ENCODE measurements at regions not wholly inside any gene's neighbourhood (a gene's known extent, or its start where the extent isn't known, plus 50 kb on each side); places are given as distances from the start of the nearest gene placed in this dataset.

DNA sequence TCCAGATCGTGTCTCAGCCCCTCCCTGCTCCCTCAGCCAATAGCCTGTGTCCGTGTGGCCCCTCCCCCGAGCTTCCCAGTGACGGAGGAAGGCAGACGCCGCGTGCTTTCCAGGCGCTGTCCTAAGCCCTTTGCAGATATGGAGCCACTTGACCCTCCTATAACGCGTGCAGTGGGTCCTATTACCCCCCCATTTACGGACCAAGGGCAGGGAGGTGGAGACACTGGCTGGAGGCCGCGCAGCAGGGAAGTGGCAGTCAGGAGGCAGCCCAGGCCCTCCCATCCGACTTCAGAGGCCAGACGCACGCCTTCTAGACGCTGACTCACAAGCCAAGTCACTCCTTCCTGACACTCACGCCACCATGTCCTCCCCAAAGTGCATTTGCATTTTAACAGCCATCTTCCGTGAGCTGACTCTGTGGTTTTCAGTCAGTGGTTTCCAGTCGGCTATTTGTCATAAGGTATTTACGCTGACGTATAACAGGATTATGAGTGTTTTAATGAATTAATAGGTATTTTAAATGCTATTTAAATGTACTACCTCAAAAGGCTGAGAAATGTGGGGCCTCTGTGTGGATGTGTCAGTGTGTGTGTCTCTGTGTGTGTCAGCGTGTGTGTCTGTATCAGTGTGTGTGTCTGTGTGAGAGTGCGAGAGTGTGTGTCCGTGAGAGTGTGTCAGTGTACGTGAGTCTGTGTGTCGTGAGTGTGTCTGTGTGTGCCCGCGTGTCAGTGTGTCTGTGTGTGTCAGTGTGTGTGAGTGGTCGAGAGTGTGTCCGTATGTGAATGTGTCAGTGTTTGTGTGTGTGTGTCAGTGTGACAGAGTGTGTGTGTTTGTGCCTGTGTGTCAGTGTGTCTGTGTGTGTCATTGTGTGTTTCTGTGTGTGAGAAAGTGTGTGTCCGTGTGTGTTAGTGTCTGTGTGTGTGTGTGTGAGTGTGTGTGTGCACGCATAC is 92.0 kb upstream of the INSIG1 start:
- TF ChIP-seq EZH2phosphoT487 (IDR thresholded peaks at IDR 0.05; ENCODE audit: insufficient read depth, low read depth) (0 out of 2 replicates have a peak, but pooled peaks have one; percentile 5), EZH2 (IDR thresholded peaks at IDR 0.05; ENCODE audit: insufficient read depth, poor library complexity, severe bottlenecking) (no peak)

Measured in GM23248 (cell line).